HG02970 (cell line): ENCODE measurements at regions not wholly inside any gene's neighbourhood (a gene's known extent, or its start where the extent isn't known, plus 50 kb on each side); places are given as distances from the start of the nearest gene placed in this dataset.

Source experiments
- ATAC-seq: cut with Tn5 transposase; IDR thresholded peaks from one replicate; pipeline ENCODE4 v1.9.1; 2021; ENCODE audit warnings: mild to moderate bottlenecking, moderate library complexity, moderate number of reproducible peaks; ENCODE audit not compliant: unreplicated experiment, low FRiP score

GRCh38 chr13:76715621-76716020 lies 170.6 kb downstream of the KCTD12 start:
- no peak for ATAC-seq

DNA sequence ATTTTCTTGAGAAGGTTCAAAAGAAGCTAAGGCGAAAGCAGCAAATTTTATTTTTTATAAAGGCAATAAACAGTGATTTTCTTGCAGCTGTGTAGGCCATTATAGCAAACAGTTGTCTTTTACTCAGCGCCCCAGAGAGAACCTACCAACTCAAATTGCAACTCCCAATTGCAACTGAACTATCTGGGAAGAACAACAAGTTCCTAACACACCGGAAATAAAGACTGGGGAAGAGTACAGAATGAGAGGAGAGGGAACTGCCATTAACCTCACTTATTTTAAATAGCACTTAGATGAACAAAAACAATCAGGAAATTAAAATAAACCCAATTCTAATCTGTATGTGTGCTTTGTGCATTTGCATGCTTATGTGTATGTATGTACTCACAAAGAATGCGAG lies 171.1 kb downstream of the KCTD12 start:
- no peak for ATAC-seq

GRCh38 chr13:76713280-76713679 lies 172.9 kb downstream of the KCTD12 start:
- ATAC-seq: no peak

DNA sequence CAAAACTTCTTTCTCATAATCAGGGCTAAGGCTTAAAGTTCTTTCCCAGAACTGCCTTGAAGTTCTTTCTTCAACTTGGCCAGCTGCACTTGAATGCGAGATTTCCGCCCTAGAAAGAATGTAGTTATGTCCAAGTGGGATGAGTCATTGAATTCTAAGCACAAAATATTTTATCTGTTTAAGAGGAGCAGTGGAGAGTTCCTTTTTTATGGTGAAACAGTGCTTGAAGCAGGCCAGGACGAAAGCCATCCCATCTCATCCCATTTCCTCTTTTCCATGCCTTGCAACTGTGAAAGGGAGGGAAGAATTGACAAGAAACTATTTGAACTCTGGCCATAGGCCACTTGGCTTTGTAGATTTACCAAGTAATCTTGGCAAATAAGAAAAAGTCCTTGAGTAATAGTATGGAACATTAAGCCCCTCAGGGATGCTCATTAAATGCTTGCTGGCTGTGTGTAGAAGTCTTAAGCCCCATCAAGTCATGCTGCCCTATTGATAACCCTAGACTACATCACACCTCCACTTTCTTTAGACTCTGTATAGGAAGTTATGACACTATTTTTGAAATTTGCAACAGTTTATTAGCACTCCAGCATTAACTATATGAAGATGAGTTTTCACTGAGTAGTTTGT lies 174.5 kb downstream of the KCTD12 start:
- ATAC-seq: no peak

- ATAC-seq: no peak
Measured at GRCh38 chr13:76709851-76710250, 176.4 kb downstream of the KCTD12 start.

- no peak for ATAC-seq
Measured at GRCh38 chr13:76708138-76708688, 178.0 kb downstream of the KCTD12 start.

DNA sequence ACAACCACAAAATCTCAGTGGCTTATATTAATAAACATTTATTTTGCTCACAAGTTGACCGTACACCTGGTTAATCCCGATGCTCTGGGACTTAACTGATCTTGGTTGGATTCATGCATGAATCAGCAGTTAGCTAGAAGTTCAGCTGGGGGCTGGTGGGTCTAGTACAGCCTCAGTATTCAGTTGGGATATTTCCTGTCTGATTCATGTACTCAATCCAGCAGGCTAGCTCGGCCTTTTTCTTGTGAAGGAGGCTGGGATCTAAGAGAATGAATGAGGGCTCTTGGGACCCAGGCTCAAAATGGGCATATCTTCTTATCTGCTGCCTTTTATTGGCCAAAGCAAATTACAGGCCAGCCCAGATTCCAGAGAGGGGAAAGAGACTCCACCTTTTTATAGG lies 178.8 kb downstream of the KCTD12 start:
- ATAC-seq: no peak

- ATAC-seq: no peak
Measured at GRCh38 chr13:76703621-76704288, 182.4 kb downstream of the KCTD12 start.

DNA sequence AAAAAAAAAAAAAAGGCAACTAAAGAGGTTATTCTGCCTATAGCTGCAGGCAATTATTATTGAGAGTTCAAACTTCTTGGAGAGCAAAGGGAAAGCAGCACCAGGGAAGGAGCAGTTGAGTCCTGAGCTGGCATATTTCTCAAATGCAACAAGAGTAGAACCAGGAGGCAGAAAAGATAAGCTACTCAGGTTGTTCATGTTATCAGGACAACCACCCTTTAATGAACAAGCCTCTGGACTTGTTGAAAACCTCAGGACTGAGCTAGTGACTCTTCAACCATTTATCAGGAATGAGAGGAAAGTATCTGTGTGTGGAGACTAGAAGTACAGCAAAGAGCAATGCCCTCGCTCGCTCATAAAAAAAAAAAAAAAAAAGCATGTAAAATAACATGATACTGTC lies 183.0 kb downstream of the KCTD12 start:
- ATAC-seq: no peak

- no peak for ATAC-seq
Measured at GRCh38 chr13:76697288-76697687, 188.9 kb downstream of the KCTD12 start.

DNA sequence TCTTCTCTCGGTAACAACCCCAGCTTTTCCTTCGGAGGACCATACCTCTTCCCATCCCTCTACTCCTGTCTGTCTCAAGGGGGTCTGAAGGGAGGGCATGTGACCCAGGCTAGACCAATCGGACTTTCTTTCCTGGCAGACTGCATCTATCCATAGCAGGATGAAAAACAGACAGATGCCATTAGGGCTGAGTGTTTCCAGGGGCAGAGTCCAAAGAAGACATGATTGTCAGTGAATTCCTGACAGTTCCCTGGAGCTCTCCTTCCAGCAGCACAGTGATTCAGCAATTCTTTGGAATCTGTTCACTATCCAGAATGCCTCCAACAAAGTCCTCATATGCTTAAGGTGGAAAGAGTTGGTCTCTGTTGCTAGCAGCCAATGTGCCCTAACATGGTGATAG lies 189.8 kb downstream of the KCTD12 start:
- ATAC-seq: no peak

DNA sequence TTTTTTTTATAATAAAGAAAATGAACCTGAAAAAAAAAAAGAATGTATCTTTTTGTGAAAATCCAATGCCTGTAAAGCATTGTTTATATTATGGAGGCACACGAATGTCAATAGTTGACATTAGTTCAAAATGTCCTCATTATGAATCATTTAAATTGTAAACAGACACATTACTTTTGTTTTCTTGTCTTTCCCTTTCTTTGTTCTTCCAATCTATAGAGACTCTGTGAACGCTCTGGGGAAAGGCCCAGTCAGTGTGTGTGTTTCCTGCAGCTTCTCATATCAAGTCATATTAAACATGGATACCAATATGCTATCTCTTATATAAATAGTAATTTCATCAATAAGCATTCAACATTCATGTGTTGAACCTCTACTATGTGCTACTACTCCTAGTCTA lies 193.1 kb downstream of the KCTD12 start:
- no peak for ATAC-seq

DNA sequence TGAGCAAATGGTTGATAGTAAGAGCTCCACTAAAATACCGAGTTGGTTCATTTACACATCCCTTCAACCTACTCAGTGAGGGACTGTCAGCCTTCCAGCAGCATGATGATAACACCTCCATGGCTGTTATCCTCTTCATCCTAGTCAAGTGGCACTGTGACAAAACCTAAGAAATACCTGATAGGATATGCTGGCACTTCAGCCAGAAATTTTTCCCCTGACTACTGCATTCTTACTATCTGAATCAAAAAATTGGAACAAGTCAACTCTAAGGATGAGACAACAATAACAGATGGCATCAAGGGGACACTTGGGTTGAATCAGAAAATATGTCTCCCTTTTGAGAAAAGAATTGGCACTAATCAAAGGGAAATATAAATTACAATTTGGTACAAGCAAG lies 193.9 kb downstream of the KCTD12 start:
- ATAC-seq: no peak

DNA sequence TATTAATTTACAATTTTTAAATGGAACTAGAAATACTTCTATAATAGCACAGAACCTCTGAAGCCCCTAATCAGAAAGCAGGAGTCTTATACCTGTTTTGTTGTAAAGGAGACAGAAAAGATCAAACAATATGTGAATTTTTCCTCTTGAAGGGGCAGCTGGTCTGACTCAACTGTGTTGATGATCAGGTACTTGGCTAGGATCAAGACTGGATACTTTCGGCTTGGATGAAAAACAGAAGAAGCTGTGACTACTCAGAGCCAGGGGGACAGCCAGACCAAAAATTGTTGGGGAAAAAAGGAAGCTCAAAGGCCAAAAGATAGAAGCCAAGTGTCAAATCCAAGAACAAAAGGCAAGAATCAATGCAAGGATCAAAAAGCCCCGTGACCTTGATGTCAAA lies 195.6 kb downstream of the KCTD12 start:
- ATAC-seq: no peak

GRCh38 chr13:76687467-76687866 lies 198.7 kb downstream of the KCTD12 start:
- ATAC-seq: no peak

GRCh38 chr13:76685938-76686337 lies 200.3 kb downstream of the KCTD12 start:
- ATAC-seq: no peak

DNA sequence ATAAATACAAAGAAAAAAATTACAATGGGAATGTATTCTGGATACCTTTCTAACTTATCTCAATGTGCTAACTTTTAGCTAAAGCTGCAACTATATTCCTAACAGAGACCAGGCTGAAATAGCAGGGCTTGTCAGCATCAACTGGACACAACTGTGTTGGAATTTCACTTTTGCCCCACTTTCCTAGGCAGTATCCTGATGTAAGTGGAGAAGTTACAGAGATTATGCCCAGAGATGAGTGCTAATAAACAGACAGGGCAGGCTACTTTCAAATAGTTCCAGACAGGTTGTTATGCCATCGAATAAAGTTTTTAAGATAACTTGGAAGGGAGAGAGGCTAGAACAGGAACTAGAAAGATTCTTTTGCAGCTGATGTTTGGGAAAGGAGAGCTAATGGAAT lies 201.9 kb downstream of the KCTD12 start:
- no peak for ATAC-seq

DNA sequence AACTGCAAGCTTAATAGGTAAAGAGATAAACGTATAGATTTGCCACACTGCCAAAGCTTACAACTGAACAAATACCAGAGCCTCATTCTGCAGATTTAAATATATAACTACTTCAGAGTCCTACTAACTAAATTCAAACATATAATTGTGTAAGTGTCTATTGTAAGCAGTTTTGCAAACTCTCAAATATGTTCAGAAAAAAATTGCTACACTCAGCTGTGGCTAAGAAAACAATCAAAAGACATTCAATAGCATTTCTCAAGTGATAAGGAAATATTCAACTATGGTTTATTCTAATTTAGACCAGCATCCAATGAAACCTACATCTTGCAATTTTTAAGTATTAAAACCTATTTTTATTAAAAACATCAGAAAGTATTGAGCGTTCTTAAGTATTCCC lies 202.4 kb downstream of the KCTD12 start:
- no peak for ATAC-seq

- no peak for ATAC-seq
Measured at GRCh38 chr13:76683168-76683567, 203.0 kb downstream of the KCTD12 start.

DNA sequence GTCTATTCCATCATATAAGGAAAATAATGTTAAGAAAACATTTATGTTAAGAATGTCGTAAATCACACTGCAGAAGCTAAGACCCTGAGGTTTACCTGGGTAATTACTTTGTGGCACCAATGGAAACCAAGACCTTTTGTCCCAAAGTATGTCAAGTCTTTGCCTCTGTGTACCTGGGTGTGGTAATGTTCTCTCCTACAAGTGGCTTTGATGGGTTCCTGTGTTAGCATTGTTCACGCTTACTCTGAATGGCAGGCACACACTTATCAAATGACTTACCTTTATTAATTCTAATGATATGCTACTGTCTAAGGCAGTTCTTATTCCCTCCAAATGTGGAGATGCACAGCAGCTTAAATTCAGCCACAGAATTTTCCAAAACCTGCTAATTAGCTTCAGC lies 206.1 kb downstream of the KCTD12 start:
- no peak for ATAC-seq

DNA sequence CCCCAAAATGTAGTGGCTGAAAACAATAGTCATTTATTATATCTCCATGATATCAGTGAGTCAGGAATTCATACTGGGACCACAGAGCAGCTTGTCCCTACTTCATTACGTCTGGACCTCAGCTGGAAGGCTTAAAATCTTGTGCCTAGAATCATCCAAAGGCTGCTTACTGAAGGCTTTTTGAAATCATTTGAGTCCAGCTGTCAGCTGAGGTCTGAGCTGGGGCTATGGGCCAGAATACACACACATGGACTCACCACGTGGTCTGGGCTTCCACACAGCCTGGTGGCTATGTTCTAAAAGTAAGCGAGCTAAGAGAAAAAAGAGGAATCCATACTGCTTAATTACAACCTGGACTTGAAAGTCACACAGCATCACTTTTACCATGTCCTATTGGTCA lies 209.2 kb downstream of the KCTD12 start:
- no peak for ATAC-seq

DNA sequence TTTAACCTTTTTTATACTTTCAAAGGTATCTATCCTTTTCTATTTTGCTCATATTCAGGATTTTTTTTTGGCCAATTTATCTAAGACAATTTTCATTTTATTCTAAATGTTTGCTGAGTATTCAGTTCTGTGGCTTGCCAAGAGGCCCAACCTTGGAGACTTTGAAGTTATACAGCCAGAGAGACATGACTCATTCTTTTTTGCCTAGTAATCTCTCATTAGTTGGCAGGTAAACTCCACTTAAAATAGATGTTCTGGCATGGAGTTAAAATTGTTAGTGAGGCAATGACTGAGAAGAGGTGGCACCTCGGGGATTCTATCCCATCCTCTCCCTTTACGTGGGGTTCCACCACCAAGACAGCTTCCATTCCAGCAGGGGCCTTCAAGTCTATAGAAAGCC lies 213.8 kb downstream of the KCTD12 start:
- no peak for ATAC-seq
